GM12874 (cell line): ENCODE measurements at regions not wholly inside any gene's neighbourhood (a gene's known extent, or its start where the extent isn't known, plus 50 kb on each side); places are given as distances from the start of the nearest gene placed in this dataset.

Source experiments
- CTCF ChIP-seq: IDR thresholded peaks from 2 replicates; pipeline ENCODE4 v1.5.1; 2011; ENCODE audit warnings: low read depth, mild to moderate bottlenecking, control low read depth, low read length, moderate library complexity; ENCODE audit not compliant: insufficient read depth

- no peak for TF ChIP-seq CTCF
Measured at GRCh38 chr4:29459926-29460325, 1260.2 kb upstream of the PCDH7 start.

GRCh38 chr4:29467044-29467717, 1253.0 kb upstream of the PCDH7 start:
- no peak for TF ChIP-seq CTCF
